ENCODE measurements at regions not wholly inside any gene's neighbourhood (a gene's known extent, or its start where the extent isn't known, plus 50 kb on each side); places are given as distances from the start of the nearest gene placed in this dataset.

DNA sequence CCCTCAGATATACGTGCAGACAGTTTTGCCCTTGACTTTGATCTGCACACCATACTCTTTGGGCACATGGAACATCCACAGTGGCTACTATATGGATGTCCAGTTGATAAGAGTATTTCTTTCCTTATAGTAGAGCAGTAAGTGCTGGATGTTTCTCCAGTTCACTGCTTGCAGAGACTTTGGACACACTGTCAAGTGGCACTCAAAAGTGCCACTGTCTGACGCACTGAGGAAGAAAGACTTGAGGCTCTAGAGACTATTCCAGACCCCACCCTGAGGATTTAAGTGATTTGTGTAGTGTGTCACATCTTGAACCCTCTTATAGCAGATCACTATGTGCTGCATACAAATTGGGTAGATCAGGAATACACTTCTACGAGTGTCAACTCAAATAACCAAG lies 179.1 kb downstream of the GNAI1 start:
- no peak for TF ChIP-seq POLR2A (IDR thresholded peaks at IDR 0.05)
- TF ChIP-seq, protein P1, sequence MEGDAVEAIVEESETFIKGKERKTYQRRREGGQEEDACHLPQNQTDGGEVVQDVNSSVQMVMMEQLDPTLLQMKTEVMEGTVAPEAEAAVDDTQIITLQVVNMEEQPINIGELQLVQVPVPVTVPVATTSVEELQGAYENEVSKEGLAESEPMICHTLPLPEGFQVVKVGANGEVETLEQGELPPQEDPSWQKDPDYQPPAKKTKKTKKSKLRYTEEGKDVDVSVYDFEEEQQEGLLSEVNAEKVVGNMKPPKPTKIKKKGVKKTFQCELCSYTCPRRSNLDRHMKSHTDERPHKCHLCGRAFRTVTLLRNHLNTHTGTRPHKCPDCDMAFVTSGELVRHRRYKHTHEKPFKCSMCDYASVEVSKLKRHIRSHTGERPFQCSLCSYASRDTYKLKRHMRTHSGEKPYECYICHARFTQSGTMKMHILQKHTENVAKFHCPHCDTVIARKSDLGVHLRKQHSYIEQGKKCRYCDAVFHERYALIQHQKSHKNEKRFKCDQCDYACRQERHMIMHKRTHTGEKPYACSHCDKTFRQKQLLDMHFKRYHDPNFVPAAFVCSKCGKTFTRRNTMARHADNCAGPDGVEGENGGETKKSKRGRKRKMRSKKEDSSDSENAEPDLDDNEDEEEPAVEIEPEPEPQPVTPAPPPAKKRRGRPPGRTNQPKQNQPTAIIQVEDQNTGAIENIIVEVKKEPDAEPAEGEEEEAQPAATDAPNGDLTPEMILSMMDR (IDR thresholded peaks at IDR 0.05): no peak
